HCT116 (cell line): ENCODE measurements at regions not wholly inside any gene's neighbourhood (a gene's known extent, or its start where the extent isn't known, plus 50 kb on each side); places are given as distances from the start of the nearest gene placed in this dataset.

ENCODE experiments used
- EZH2 ChIP-seq: fragments of 200-600 bp; sonication (generic); IDR thresholded peaks from 2 replicates; pipeline ENCODE4 v1.6.1; 2017; ENCODE audit warnings: antibody characterized with exemption, mixed run types
- TCF7L2 ChIP-seq: IDR thresholded peaks from 2 replicates; pipeline ENCODE4 v1.7.0; 2011; ENCODE audit warnings: borderline replicate concordance, inconsistent platforms; ENCODE audit not compliant: insufficient read depth, insufficient read length; ENCODE audit errors: extremely low read depth
- YY1 ChIP-seq: IDR thresholded peaks from 2 replicates; pipeline ENCODE4 v1.6.1; 2011; ENCODE audit warnings: low read length, low read depth, moderate library complexity, mild to moderate bottlenecking; ENCODE audit not compliant: insufficient replicate concordance; ENCODE audit errors: extremely low read depth
- TF ChIP-seq, protein P1 (sequence below), 3 experiments: fragments of 200-600 bp in 1 of 3; sonication (generic) in 1 of 3; IDR thresholded peaks in 2 of 3; conservative IDR thresholded peaks in 1 of 3; 2 replicates each; pipeline ENCODE4 v1.5.1; 2012 to 2017; ENCODE audit warnings: low read depth in 2 of 3, low read length in 2 of 3, antibody characterized with exemption in 1 of 3, borderline replicate concordance in 1 of 3, control low read depth in 1 of 3, mild to moderate bottlenecking in 1 of 3, mixed read lengths in 1 of 3, mixed run types in 1 of 3, moderate library complexity in 1 of 3; ENCODE audit not compliant: insufficient read depth in 1 of 3

DNA sequence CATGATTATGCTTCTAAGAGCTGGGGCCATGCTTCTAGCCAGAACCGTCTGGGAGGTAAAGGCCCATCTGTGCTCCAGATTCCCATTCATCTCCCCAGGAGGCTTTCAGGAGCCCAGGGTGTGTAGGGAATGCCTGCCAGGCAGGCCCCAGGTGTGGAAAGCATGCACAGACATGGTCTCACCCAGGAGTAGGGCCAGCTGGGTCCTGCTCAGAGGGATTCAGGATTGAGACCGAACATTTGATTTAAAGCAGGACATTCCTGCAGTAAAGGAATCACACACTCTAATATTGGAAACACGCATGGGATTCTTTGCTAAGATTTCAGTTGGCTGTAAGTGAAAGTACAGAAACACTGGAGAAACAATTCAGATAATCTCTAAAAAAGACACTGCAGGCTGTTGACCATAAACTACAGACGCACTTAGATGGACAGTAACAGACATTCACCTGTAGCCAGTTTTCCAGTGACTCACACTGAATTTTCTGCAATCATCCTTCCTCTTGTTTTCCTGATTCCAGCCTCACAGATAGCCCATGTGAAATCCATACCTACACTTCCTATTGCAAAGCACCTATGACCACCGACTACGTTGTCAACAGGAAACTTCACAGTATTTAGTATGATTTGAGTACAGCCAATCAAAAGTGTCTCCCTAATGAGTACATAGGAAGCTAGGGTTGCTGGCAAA, 257.8 kb downstream of the TBC1D4 start:
- TF ChIP-seq, protein P1, sequence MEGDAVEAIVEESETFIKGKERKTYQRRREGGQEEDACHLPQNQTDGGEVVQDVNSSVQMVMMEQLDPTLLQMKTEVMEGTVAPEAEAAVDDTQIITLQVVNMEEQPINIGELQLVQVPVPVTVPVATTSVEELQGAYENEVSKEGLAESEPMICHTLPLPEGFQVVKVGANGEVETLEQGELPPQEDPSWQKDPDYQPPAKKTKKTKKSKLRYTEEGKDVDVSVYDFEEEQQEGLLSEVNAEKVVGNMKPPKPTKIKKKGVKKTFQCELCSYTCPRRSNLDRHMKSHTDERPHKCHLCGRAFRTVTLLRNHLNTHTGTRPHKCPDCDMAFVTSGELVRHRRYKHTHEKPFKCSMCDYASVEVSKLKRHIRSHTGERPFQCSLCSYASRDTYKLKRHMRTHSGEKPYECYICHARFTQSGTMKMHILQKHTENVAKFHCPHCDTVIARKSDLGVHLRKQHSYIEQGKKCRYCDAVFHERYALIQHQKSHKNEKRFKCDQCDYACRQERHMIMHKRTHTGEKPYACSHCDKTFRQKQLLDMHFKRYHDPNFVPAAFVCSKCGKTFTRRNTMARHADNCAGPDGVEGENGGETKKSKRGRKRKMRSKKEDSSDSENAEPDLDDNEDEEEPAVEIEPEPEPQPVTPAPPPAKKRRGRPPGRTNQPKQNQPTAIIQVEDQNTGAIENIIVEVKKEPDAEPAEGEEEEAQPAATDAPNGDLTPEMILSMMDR (IDR thresholded peaks at IDR 0.05 in 2 of 3, conservative IDR thresholded peaks at IDR 0.05 in 1 of 3; ENCODE audit: borderline replicate concordance in 1 of 3, insufficient read depth in 1 of 3, low read depth in 2 of 3, low read length in 2 of 3), result no peak
- TF ChIP-seq TCF7L2 (no peak), EZH2 (no peak), YY1 (no peak)
